Endothelial cell of umbilical vein (primary cell): ENCODE measurements at regions not wholly inside any gene's neighbourhood (a gene's known extent, or its start where the extent isn't known, plus 50 kb on each side); places are given as distances from the start of the nearest gene placed in this dataset.

Experiments used
- CTCF ChIP-seq, 2 donors: IDR thresholded peaks; 1 replicate in 1 of 2; 2 replicates in 1 of 2; pipeline ENCODE4 v1.5.1; 2011; ENCODE audit warnings: low read length in 2 of 2, mild to moderate bottlenecking in 2 of 2, moderate library complexity in 2 of 2, control low read depth in 1 of 2, inconsistent platforms in 1 of 2, low read depth in 1 of 2; ENCODE audit not compliant: insufficient read depth in 1 of 2; ENCODE audit errors: extremely low read depth in 1 of 2
- EZH2 ChIP-seq: IDR thresholded peaks from 2 replicates; pipeline ENCODE4 v1.6.1; 2012; ENCODE audit warnings: borderline replicate concordance, low read depth, mild to moderate bottlenecking, moderate library complexity, low read length, inconsistent platforms; ENCODE audit not compliant: severe bottlenecking
- MYC ChIP-seq: IDR thresholded peaks from one replicate; pipeline ENCODE4 v1.6.1; 2011; ENCODE audit warnings: mild to moderate bottlenecking, low read depth, low read length
- POLR2A ChIP-seq: IDR thresholded peaks from 2 replicates; pipeline ENCODE4 v1.6.1; 2012; ENCODE audit warnings: low read depth, mild to moderate bottlenecking, control low read depth, low read length
- POLR2AphosphoS5 ChIP-seq: IDR thresholded peaks from 2 replicates; pipeline ENCODE4 v1.6.1; 2012; ENCODE audit warnings: low read depth, mild to moderate bottlenecking, control low read depth, low read length, moderate library complexity; ENCODE audit not compliant: insufficient read depth
- TF ChIP-seq, protein P1 (sequence below): IDR thresholded peaks from 2 replicates; pipeline ENCODE4 v1.6.1; 2011; ENCODE audit not compliant: insufficient read depth, insufficient read length

DNA sequence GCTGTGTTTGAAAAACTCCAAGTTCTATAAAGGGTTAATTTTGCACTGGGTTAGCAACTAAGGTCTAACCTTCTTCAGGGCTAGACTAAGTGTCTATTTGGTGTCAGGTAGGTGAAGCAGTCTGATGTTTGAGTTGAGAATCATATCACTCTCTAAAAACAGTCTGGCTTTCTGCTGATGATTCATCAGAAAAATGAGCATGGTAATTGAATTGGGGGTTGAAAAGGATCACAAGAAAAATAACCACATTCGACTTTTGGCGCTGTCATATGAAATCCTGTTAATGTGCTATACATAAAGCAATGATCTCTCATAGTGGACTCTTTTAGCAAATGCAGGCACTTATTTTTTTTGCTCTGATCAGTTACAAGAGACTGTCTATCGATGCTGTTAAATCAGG is 242.2 kb upstream of the AZI2 start:
- no peak for TF ChIP-seq POLR2AphosphoS5
- no peak for TF ChIP-seq CTCF (IDR thresholded peaks at IDR 0.05; ENCODE audit: extremely low read depth in 1 of 2, insufficient read depth in 1 of 2, low read depth in 1 of 2, low read length in 2 of 2)
- TF ChIP-seq, protein P1, sequence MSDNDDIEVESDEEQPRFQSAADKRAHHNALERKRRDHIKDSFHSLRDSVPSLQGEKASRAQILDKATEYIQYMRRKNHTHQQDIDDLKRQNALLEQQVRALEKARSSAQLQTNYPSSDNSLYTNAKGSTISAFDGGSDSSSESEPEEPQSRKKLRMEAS = no peak
- no peak for TF ChIP-seq MYC
- no peak for TF ChIP-seq EZH2
- TF ChIP-seq POLR2A = no peak
